Stimulated activated CD8-positive, alpha-beta memory T cell treated with anti-CD3 and anti-CD28 coated beads, Interleukin-7, amount 100 ng/mL, for 4 hours (primary cell): ENCODE measurements at regions not wholly inside any gene's neighbourhood (a gene's known extent, or its start where the extent isn't known, plus 50 kb on each side); places are given as distances from the start of the nearest gene placed in this dataset.
"Not testable (repeated sequence)": the region's sequence is repeated elsewhere in the genome, so short reads cannot be mapped to it uniquely, and the experiment has no call there.

Experiments used
- DNase-seq, 2 donors: peaks; one replicate each; pipeline ENCODE4 v3.0.0-alpha.2; 2020; ENCODE audit warnings: low read depth in 2 of 2

DNA sequence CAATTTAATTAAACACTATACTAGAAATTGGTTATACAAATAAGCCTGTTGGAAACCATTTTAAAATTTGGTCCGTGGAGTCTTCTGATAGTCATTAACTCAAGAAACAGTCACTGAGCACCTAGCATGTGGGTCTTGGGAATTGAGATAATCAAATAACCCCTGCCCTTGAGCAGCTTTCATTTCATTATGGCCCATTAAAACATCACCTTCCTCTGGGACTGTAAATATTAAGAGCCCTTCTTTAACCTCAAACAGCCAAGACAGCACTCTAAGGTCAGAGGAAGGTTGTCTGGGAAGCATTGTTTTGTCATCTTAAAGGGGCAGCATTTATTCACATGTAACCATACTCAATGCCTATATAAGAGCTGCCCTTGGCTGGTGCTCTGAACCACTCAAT, 610.3 kb upstream of the USP24 start:
- DNase-seq: no peak

DNA sequence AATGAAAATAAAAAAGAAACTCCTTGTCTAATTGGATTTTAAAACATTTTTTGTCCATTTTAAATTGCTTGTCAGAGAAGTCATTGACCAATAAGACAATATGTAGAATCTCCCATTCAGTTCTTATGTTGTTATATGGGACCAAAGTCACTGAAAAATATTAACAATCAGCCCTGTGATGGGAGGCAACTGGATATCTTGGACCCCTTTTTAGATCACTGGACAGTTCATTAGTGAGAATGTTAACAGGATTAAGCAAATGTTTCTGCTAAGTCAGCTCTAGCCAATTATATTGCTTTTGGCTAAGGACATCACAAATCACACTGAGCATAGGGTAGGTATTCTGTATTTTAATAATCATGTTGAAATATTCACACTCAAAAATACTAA, 609.1 kb upstream of the USP24 start:
- DNase-seq: no peak

DNA sequence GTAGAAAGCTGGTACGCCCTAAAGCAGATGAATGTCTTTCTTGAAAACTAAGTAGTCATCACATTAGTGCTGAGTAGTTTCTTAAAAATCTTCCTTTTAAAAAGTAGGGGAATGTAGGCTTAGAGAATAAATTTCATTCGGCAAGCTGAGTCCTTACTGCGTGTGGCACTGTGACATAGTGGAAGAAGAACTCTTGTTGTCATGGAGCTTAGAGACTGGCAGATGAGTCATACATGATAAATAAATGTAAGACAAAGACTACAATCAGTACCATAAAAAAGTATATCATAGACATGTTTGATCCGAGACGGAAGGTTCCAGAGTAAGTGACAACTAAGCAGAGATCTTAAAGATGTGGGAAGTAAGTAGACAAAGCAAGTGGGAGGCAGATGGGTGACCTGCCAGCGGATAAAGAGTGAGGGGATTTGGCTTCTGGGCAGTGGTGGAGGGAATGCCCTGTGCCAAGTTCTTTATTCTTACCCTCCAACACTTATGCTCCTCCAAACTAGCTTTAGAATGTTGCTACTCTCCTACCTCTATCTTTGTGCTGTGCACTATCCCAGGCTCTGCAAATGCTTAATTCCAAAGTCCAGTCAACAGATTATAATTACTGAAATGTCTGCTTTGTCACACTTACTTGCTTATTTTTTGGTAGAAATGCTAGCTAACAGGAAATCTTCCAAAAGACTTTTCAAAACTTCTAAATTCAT, 608.5 kb upstream of the USP24 start:
- DNase-seq: no peak

DNA sequence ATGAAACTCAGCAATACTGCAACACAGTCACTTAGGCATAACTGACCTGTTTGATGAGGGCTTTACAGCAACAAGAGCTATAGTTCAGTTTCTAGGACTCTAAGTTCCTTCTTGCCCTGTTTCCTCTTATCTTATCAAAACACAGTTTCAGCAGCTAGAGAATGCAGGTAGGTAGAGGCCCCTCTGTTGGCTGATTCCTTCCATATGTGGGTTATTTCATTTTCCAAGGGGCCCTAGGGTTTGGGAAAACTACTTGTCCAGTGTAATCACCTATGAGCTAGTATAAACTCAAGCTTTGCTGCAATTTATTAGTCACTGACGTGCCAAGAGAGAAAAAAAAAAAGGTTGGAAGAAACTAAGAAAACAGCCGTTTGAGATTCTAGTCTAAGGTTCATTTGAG, 607.7 kb upstream of the USP24 start:
- DNase-seq: no peak

DNA sequence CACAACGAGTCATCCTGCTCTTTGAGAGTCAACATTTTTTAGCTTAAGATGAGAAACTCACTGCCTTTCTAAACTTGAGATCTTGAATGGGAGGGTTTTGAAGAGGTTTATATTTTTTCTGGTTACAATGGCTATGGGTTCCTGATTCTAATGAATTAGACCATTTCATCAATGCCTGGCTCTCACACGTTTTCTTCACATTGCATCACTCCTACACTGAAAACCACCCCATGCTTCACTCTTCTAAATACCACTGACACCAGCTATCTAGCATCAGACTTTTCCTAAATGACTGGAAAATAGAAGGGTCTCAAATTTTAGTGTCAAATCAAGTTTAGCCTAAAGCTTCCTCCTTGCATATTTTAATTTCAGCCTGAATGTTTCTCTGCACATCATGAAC, 606.1 kb upstream of the USP24 start:
- DNase-seq: no peak

DNA sequence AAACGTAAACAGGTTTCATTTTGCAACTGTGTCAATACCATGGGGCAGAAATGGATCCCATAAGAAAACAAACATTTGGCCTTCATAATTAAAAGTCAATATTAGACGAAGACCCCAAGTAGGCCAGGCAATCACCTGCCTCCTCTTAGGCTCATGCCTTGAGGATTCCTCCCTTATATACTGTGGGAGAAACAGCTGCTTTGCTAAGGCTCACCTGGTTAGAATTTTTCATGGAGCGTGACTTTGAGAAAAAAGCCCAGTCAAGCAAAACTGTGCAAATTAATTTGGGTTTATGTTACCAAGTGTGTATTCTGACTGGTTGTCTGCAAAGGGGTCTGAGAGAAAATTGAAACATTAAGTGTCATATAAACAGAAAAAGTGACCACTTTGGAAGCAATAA, 605.3 kb upstream of the USP24 start:
- DNase-seq: no peak

DNA sequence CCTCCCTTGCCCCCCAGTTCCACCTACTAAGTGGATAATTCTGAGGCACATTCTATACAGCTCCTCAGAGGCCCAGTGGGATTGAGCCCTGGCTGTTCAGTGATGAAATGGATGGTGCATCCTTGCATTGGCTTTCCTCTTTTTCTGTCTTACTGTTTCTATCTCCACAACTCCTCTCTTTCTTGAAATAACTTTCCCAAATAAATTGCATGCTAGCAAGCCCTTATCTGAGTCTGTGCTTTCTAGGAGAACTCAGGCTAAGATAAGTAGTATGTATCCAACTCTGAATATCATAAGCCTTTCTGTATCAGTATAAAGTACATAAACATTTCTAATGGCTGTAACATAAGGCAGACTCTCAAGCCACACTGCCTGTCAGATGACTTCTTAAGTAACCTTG, 603.8 kb upstream of the USP24 start:
- DNase-seq: no peak

DNA sequence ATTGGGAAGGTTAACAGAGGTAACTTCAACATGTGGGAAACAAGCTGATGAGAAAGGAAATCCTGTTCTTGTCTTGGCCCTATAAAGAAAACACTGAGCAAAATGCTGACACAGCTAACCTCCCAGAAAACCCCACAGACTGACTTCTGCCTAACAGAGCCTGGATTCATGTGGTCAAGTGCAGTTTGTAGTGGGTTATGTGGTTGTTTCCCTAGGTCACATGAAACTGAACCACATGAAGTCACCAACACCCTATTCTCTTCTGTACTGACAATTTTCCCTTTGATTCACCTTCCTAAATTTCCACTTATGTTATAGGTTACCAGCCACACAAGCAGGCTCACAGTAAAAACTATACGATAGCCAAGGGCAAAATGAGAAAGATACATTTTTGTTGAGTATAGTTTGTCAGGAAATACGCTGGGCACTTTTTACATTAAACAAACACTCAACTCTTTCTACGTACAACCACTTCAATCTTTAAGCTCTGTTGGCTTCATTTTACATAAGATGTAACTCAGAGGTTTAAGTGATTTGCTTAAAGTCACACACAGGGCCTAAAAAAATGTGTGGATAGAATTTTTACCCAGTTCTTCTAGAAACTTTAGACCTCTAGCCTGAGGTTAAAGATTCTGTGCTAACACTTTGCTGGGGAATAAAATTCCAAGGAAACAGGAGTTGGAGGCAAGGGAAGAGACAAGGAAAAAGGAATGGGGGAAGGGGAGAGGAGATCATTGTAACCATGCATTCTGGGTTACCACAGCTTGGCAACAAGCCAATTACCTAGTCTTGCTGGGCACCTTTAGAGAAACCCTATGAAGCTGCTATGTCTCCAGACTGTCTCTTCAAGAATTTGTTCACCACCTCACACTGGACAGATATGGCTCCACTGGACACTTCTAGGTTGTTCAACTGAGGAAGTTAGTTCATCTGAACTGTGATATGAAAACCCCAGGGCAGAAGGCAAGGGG, 601.6 kb upstream of the USP24 start:
- no peak for DNase-seq

DNA sequence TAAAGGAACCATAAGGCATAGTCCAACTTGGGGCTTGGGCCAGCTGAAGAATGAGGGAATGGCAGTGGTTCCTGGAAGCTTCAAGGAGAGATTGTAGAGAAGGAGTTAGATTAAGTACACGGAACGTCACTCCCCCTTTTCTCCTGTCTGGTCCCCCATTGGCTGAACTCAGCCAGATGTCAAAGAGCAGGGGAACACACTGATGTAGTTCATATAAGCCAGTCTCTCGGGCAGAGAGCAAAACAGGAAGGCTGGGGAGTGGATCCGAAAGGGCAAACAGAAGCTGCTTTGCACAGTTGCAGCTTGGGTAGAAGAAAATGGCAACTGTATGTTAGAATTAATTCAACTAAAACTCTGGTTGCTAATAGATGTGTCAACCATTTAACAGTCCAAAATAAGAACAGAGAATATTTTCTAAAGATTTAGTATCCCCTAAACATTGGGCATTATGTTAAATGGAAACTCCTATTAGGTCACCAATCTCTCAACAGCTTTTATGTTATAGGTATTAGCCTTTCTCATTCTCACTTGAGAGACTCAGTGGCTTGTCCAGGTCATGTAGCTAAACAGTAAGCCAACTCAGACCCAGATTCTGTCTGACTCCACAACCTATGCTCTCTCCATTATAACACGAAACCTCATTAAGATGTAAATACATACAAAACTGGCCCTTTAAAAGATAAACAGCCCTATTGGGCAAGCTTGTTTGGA, 600.7 kb upstream of the USP24 start:
- DNase-seq: no peak

DNA sequence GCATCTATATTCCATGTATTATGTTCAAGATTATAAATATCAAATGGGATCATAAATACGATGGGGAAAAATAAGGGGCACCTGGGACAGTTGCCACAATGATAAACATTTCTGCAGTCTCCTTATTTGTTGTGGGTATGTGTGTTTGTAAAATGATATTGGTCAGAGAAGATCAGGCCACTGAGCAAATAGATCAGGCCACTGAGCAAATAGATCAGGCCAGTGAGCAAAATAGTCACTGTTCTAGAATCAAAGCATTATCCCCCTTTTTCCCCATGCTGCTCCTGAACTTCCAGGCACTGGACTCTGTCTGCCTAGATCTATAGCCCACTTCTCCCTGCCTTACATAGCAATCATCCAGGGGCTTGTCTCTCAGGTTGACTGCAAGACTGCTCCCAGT, 599.8 kb upstream of the USP24 start:
- DNase-seq: no peak

DNA sequence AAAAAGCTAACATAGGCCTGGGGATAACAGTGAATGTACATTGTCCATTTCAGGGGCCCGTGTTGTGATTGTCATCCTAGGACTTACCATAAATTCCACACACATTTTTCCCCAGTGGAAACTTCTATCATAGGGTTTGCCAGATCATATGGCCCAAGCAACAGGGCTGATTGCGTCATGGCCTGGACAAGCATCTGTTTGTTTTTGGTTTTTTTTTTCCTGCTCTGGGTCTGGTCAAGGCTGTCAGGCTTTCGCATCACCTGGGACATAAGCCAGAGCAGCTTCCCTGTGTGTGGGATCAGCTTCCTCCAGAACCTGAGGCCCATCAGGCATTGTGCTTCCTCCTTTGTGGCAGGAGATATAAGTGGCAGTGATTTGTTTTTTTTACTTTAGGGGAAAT, 598.5 kb upstream of the USP24 start:
- no peak for DNase-seq

DNA sequence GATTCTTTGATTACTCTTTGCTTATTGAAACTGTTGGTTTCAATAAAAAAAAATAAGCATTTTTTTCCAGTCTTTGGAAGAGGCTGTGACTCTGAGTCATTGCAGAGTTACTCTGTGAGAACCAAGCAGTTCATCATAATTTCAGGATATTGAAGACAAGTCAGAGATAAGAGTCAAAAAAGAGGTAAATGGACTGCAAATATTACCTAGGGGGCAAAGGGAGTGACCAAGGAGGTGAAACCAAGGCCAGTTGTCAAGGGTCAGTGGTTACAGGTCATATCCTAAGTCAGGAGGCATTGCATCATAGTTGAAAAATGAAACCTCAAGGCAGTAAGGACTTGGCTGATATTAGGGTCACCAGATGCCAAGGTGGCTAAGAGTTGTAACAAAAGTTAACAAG, 597.1 kb upstream of the USP24 start:
- no peak for DNase-seq

DNA sequence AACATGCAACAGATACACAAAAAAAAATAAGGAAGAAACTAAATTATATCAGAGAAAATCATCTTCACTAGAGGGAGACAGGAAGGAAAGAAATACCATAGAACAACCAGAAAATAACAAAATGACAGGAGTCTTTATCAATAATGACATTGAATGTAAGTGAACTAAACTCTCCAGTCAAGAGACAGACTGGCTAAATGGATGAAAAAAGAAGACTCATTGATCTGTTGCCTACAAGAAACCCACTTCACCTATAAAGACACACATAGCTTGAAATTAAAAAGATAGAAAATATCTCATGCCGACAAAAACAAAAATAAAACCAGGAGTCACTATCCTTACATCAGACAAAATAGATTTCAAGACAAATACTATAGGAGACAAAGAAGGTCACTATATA, 593.1 kb upstream of the USP24 start:
- DNase-seq: no peak

DNA sequence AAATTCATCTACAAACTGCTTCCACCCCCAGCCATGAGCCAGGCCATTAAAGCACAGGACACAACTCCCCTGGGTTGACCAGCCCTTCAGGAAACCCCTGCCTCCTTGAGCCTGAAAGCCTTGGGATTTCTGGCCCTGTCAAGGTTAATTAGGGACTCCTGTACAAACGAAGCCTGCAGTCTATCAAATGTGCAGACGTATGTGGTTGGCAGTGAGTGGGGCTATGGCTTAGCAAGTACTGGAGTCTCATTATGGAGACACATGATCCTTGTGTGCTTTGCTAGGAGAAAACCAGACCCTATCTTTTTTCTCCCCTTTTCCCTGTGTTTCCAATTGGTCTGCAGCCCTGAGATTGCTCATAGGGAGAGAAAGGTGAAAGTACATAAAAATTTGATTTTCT, 588.3 kb upstream of the USP24 start:
- DNase-seq: no peak

DNA sequence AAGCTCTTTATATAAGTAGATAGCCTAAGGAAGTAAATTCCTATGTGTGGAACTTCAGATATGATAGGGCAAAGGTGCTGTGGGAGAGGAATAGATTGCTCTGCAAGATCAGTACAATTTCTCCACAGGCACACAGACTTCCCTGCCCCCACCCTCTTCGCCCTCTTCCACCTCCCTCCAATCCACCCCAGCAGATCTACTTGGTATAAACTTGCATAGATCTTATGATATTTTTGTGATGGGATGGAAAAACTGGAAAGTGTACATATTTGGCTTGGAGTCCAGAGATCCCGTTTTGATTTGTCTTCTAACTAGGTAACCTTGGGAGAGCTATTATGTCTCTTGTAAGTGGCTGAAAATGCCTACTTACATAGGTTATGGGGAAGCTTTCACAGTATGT, 586.3 kb upstream of the USP24 start:
- DNase-seq: no peak

DNA sequence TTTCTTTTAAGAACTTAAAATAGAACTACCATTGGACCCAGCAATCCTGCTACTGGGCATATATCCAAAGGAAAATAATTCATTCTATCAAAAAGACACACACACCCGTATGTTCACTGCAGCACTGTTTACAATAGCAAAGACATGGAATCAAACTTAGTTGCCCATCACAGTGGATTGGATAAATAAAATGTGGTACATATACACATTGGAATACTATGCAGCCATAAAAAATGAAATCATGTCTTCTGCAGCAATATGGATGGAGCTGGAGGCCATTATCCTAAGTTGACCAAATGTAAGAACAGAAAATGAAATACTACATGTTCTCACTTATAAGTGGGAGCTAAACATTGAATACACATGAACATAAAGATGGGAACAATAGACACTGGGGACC, 585.3 kb upstream of the USP24 start:
- no peak for DNase-seq

DNA sequence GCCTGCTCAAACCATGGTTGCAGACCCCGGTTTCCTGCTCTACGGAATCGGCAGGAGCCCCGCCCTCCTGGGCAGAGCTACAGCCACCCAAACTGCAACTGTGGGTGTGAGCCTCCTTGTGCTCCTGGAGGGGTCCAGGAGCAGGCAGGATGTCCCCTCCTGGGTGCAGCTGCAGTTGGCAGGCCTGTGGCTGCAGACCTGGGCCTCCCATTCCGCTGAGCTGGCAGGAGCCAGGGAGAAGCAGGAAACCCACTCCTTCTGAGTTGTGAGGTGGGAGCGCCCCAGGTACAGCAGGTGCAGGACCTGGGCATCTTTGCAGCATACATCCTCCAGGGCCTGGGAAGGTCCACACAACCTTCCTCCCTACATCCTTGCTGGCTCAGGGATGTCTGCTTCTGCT, 578.7 kb upstream of the USP24 start:
- DNase-seq: no peak

DNA sequence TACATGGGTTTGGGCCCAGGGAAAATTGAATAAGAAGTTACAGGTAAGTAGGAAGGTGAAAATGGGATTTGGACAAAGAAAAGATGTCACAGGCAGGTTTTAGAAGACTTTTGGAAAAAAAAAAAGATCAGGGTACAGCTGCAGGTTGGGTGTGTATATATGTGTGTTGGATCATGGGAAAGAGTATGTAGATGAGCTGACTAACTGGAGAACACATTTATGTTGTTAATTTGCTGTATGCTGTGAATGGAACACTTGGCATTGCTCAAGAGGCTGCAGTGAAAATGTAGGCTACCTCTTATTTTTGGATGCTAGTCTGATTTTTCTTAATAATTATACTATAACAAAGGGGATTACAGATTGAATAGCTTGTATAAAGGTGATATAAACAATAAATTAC, 577.7 kb upstream of the USP24 start:
- DNase-seq: no peak

DNA sequence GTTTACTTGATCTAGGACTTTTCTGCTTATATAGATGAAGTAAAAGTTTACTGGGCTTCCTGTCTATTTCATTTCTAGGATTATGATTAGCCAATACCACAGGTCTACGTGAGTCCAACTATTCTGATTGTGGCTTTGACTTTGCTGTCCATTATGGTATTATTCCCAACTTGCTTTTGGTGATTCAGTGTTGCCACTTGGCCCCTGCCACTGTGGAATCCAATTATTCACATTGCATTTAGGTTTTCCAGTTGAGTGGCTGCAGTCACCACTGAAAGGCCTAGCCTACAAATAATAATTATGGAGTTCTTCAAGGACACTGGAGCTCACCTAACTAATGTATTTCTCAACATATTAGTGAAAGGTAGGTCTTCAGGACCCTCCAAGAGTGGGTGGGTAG, 574.3 kb upstream of the USP24 start:
- DNase-seq: no peak

DNA sequence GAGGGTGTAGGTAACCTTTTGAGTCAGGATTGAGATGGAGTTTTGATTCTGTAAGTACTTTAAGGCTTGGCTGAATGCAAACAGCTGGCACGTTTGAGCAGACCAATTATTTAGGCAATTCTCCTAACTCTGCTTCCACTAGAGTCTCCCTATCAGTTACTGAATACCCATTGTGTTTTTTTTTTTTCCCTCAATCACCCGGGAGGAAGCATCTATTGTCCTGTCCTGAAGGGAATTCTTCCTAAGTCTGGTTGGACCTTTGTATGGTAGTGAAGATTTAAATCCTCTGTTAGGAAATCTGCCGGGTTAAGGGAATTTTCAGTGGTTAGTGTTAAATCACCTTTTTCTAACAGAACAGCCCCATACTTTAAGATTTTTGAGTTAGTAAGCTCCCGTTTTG, 571.2 kb upstream of the USP24 start:
- DNase-seq: no peak

DNA sequence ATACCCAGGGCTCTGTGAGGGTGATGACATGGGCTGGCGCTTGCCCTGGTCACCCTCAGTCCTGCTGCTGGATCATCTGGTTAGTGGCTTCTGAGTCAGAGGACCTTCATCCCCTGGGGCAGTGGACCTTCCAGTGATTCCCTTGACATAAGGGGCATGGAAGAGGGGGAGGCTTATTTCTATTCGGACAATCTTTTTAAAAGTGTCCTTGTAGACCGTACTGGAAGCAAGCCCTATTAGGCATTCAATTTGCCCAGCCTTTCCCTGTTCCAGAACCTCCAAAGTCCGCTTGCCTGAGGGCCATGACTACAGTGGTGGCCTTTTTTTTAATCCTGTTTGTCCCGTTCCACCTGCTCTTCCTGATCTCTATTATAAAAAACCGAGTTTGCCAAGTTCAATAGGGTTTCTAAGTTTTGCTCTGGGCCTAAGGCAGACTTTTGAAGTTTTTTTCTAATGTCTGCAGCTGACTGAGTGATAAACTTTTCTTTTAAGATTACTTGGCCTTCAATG, 569.8 kb upstream of the USP24 start:
- DNase-seq: not testable (repeated sequence)

DNA sequence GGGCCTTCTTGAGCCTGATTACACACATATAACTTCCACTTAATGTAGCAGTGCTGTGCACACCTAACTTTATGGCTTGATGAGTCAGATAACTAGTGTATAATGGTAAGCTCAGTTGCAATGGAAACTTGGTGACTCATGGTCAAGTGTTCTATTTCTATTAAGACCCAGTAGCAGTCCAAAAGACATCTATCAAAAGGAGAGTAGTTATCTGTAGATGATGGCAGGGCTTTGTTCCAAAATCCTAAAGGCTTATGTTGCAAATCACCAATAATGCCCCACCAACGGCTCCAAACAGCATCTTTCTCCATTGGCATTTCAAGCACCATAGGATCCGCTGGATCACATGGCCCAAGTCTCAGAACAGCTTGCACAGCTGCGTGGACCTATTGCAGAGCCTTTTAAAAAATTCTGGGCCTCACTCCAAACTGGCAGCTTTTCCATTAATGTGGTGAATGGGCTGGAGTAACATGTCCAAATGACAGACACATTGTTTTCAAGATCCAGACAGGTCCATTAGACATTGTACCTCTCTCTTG, 566.8 kb upstream of the USP24 start:
- DNase-seq: no peak
